GM23248 (cell line): ENCODE measurements at regions not wholly inside any gene's neighbourhood (a gene's known extent, or its start where the extent isn't known, plus 50 kb on each side); places are given as distances from the start of the nearest gene placed in this dataset.

ENCODE experiments used
- EZH2 ChIP-seq: fragments of 200-600 bp; sonication (generic); IDR thresholded peaks from 2 replicates; pipeline ENCODE4 v1.6.1; 2018; ENCODE audit warnings: antibody characterized with exemption, mild to moderate bottlenecking; ENCODE audit not compliant: insufficient read depth, poor library complexity, severe bottlenecking
- EZH2phosphoT487 ChIP-seq: fragments of 200-600 bp; sonication (generic); IDR thresholded peaks from 2 replicates; pipeline ENCODE4 v1.6.1; 2018; ENCODE audit warnings: antibody characterized with exemption, moderate library complexity, mild to moderate bottlenecking, low read depth; ENCODE audit not compliant: insufficient read depth

DNA sequence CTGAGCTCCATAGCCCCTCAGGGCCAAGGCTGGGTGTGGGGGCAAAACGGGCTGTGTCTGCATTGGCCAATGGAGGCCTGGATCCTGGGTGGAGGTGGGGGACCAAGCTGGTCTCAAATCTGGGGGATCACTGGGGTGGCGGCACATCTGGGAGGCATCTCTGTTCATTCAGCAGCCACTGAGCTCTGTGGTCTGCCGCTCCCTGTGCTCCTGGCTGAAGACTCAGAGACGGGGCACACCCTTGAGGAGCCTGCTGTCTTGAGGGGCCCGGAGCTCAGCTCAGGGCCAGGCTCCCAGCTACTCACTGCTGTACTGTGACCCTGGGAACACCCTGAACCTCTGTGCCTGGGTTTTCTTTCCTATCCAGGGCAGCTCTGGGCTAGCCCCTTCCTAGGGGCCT lies 90.3 kb upstream of the WNT4 start:
- no peak for TF ChIP-seq EZH2phosphoT487
- TF ChIP-seq EZH2, result no peak
